ENCODE measurements at regions not wholly inside any gene's neighbourhood (a gene's known extent, or its start where the extent isn't known, plus 50 kb on each side); places are given as distances from the start of the nearest gene placed in this dataset.

GRCh38 chr1:222938986-222939385, 124.1 kb downstream of the DISP1 start:
- TF ChIP-seq CTCF (IDR thresholded peaks at IDR 0.05) (no peak), POLR2A (IDR thresholded peaks at IDR 0.05) (no peak)
- no peaks in the 10 kb centered on the region for H3K27me3 ChIP-seq
- H3K9me3 ChIP-seq = no peaks in the 10 kb centered on the region
- DNase-seq (no peak), ATAC-seq (no peak)
- H3K27ac ChIP-seq = no peak overlapping the region
- no peaks in the 10 kb centered on the region for H3K4me1 ChIP-seq
- intact Hi-C loops (cut with DNase I) = no loop called here
- H3K36me3 ChIP-seq = peaks cover 0 to 6% (median 0%) of the 10 kb centered on the region in 4 donors
- 90% methylated on average over 1 of the region's 1 CpG for WGBS (ENCODE audit: insufficient coverage, low coverage, low lambda C conversion rate, missing lambda C conversion rate)
- no peak overlapping the region for H3K4me3 ChIP-seq

DNA sequence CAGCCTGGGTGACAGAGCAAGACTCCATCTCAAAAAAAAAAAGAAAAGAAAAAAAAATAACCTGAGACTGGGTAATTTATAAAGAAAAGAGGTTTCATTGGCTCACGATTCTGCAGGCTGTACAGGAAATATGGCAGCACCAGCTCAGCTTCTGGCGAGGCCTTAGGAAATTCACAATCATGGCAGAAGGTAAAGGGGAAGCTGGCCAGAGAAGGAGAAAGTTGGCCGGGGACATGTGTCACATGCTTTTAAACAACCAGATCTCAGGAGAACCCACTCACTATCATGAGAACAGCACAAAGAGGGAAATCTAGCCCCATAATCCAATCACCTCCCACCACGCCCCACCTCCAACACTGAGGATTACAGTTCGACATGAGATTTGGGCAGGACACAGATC, 125.3 kb downstream of the DISP1 start:
- TF ChIP-seq CTCF (IDR thresholded peaks at IDR 0.05) = no peak
- no peak for TF ChIP-seq POLR2A (IDR thresholded peaks at IDR 0.05)
- Histone ChIP-seq H3K27ac (no peak overlapping the region), H3K9me3 (no peaks in the 10 kb centered on the region), H3K27me3 (no peaks in the 10 kb centered on the region), H3K36me3 (peaks cover 0 to 6% (median 0%) of the 10 kb centered on the region in 4 donors), H3K4me1 (no peaks in the 10 kb centered on the region), H3K4me3 (no peak overlapping the region)
- intact Hi-C loops (cut with DNase I) = no loop called here
- ATAC-seq (no peak), DNase-seq (no peak)
- 73% methylated on average over 5 of the region's 5 CpGs for WGBS (ENCODE audit: insufficient coverage, low coverage, low lambda C conversion rate, missing lambda C conversion rate)

DNA sequence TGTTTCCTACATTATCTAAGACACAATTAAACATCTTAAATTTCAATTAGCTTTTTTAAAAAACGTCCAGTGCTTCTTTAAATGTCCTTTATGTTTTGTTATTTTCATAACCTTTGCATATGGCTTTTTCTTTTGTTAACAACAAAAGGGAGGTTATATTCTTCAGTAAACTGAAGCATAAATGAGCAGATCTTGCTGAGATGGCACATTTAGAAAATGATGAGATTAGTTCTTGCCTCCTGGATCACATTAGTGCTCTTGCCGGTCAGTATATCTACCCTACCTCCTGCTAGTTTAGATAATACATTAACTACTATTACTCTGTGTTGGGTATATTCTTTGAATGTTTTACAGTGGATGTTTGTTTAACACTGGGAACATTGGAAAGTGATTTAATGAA, 126.1 kb downstream of the DISP1 start:
- intact Hi-C loops (cut with DNase I) = no loop called here
- H3K27ac ChIP-seq = no peak overlapping the region
- no peak for TF ChIP-seq POLR2A (IDR thresholded peaks at IDR 0.05)
- 78% methylated on average over 2 of the region's 2 CpGs for WGBS (ENCODE audit: insufficient coverage, low coverage, low lambda C conversion rate, missing lambda C conversion rate)
- H3K4me3 ChIP-seq = no peak overlapping the region
- no peaks in the 10 kb centered on the region for H3K9me3 ChIP-seq
- no peaks in the 10 kb centered on the region for H3K27me3 ChIP-seq
- peaks cover 0 to 6% (median 0%) of the 10 kb centered on the region in 4 donors for H3K36me3 ChIP-seq
- DNase-seq (no peak), ATAC-seq (no peak)
- H3K4me1 ChIP-seq = no peaks in the 10 kb centered on the region

- intact Hi-C loops (cut with DNase I) = no loop called here
- no peaks in the 10 kb centered on the region for H3K27me3 ChIP-seq
- H3K9me3 ChIP-seq = no peaks in the 10 kb centered on the region
- no peak for DNase-seq
- H3K27ac ChIP-seq = no peak overlapping the region
- no peak overlapping the region for H3K4me3 ChIP-seq
- no peaks in the 10 kb centered on the region for H3K4me1 ChIP-seq
- no peak for ATAC-seq
- peaks cover 0 to 6% (median 0%) of the 10 kb centered on the region in 4 donors for H3K36me3 ChIP-seq
- WGBS (ENCODE audit: insufficient coverage, low coverage, low lambda C conversion rate, missing lambda C conversion rate) = 70% methylated on average over 1 of the region's 1 CpG
- no peak for TF ChIP-seq POLR2A (IDR thresholded peaks at IDR 0.05)
- no peak for TF ChIP-seq CTCF (IDR thresholded peaks at IDR 0.05)
Observed at GRCh38 chr1:222941425-222941824, 126.6 kb downstream of the DISP1 start.

DNA sequence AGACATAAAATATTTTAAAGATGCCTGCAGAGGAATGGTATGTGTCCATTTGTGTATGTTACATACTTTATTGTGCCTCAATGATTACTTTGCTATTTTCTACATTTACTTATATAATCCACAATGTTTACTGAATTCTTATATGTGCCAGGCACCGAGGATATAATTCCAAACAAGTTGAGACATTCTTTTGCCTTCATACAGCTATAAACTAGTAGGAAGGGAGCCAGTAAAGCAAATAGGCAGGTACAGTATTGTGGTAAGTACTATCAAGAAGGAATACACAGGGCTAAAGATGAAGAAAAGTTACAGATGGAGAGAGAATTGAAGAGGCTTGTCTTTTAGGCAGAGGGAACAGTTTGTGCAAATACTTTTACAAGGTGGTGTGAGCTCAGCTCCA, 131.6 kb downstream of the DISP1 start:
- no peak for DNase-seq
- Histone ChIP-seq H3K27me3 (no peaks in the 10 kb centered on the region), H3K4me3 (no peak overlapping the region), H3K27ac (no peak overlapping the region), H3K9me3 (no peaks in the 10 kb centered on the region), H3K4me1 (no peaks in the 10 kb centered on the region), H3K36me3 (peaks cover 0 to 6% (median 0%) of the 10 kb centered on the region in 4 donors)
- 87% methylated on average over 1 of the region's 1 CpG for WGBS (ENCODE audit: insufficient coverage, low coverage, low lambda C conversion rate, missing lambda C conversion rate)
- TF ChIP-seq POLR2A (IDR thresholded peaks at IDR 0.05) (no peak), CTCF (IDR thresholded peaks at IDR 0.05) (no peak)
- no peak for ATAC-seq
- intact Hi-C loops (cut with DNase I) = no loop called here

Measured in right lobe of liver (tissue), 6 donors.